Adipocyte (in vitro differentiated cells): ENCODE measurements at regions not wholly inside any gene's neighbourhood (a gene's known extent, or its start where the extent isn't known, plus 50 kb on each side); places are given as distances from the start of the nearest gene placed in this dataset.
"Not testable (repeated sequence)": the region's sequence is repeated elsewhere in the genome, so short reads cannot be mapped to it uniquely, and the experiment has no call there.

Source experiments
- DNase-seq: peaks from one replicate; pipeline ENCODE4 v3.0.0-alpha.2; 2015; ENCODE audit warnings: low read depth
- H3K27me3 ChIP-seq: replicated peaks from 2 replicates; pipeline ENCODE4 v1.7.0; 2013; ENCODE audit warnings: mild to moderate bottlenecking, low read length, moderate library complexity; ENCODE audit not compliant: control insufficient read depth, insufficient read depth
- H3K36me3 ChIP-seq: 2 replicates; pipeline ENCODE4 v1.7.0; 2013; ENCODE audit warnings: low read length, mild to moderate bottlenecking, moderate library complexity; ENCODE audit not compliant: control insufficient read depth, insufficient read depth, severe bottlenecking
- H3K4me1 ChIP-seq: 2 replicates; pipeline ENCODE4 v1.7.0; 2013; ENCODE audit warnings: mild to moderate bottlenecking, low read length, moderate library complexity; ENCODE audit not compliant: control insufficient read depth, insufficient read depth
- H3K4me3 ChIP-seq: 2 replicates; pipeline ENCODE4 v1.7.0; 2013; ENCODE audit warnings: mild to moderate bottlenecking, low read length, moderate library complexity
- H3K9ac ChIP-seq: 2 replicates; pipeline ENCODE4 v1.7.0; 2013; ENCODE audit warnings: mild to moderate bottlenecking, low read length, moderate library complexity
- H3K9me3 ChIP-seq: 2 replicates; pipeline ENCODE4 v1.7.0; 2013; ENCODE audit warnings: mild to moderate bottlenecking, low read length, moderate library complexity; ENCODE audit not compliant: control insufficient read depth

DNA sequence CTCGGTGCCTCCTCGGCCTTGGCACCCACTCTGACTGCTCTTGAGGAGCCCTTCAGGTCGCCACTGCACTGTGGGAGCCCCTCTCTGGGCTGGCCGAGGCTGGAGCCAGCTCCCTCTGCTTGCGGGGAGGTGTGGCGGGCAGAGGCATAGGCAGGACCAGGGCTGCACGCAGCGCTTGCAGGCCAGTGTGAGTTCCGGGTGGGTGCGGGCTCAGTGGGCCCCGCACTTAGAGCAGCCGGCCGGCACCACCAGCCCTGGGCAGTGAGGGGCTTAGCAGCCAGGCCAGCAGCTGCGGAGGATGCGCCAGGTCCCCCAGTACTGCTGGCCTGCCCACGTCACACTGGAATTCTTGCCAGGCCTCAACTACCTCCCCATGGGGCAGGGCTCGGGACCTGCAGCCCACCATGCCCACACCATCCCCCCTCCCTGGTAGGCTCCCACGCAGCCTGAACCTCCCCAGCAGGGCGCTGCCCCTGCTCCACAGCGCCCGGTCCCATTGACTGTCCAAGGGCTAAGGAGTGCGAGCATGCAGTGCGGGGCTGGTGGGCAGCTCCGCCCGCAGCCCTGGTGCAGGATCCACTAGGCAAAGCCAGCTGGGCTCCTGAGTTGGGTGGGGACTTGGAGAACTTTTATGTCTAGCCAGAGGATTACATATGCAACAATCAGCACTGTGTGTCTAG is 602.9 kb upstream of the ST8SIA4 start:
- H3K27me3 ChIP-seq = no peaks in the 10 kb centered on the region

DNA sequence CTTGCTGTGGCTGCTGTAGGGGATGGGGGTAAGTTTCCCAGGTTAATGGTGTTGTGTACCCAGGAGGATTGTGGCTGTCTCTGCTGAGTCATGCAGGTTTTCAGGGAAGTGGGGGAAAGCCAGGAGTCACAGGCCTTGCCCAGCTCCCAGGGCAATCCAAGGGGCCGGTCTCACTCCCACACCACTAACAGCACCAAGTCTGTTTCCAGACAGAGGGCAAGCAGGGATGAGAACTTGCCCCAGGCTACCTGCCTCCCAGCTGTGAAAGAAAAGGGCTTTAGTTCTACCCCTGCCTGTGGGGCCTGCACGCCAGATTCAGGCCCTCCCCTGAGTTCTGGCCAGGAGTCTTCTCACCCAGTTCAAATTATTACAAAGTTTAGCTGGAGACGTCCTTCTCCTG is 579.8 kb upstream of the ST8SIA4 start:
- Histone ChIP-seq H3K9me3 (no peaks in the 10 kb centered on the region), H3K27me3 (no peaks in the 10 kb centered on the region), H3K36me3 (no peaks in the 10 kb centered on the region), H3K4me3 (no peak overlapping the region), H3K9ac (no peak overlapping the region), H3K4me1 (no peaks in the 10 kb centered on the region)
- no peak for DNase-seq

More for the DNA sequence above, 602.9 kb upstream of the ST8SIA4 start:
- H3K4me3 ChIP-seq = no peak overlapping the region
- no peaks in the 10 kb centered on the region for H3K36me3 ChIP-seq
- H3K9me3 ChIP-seq = peaks cover 8% of the 10 kb centered on the region
- H3K4me1 ChIP-seq = no peaks in the 10 kb centered on the region
- no peak for DNase-seq
- H3K9ac ChIP-seq = no peak overlapping the region

DNA sequence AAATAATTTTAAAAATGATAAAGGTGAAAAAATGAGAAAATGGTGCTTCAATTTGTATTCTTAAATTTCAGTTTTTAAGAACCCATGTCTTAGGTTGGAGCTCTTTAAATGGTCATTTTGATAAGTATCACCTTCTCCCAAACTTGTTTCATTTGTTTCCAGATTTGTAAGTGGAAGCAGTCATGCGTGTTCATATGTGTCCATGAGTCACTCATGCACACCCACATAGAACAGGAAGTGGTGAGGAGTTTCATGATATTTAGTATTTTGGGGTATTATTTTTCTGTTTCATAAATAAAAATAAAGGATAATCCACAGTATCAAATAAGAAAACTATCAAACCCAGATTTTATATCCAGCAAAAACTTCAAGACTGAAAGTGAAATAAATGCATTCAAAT is 570.4 kb upstream of the ST8SIA4 start:
- H3K4me1 ChIP-seq = no peaks in the 10 kb centered on the region
- H3K36me3 ChIP-seq = no peaks in the 10 kb centered on the region
- H3K27me3 ChIP-seq = no peaks in the 10 kb centered on the region
- H3K9me3 ChIP-seq = no peaks in the 10 kb centered on the region
- H3K9ac ChIP-seq = no peak overlapping the region
- no peak for DNase-seq
- H3K4me3 ChIP-seq = no peak overlapping the region

DNA sequence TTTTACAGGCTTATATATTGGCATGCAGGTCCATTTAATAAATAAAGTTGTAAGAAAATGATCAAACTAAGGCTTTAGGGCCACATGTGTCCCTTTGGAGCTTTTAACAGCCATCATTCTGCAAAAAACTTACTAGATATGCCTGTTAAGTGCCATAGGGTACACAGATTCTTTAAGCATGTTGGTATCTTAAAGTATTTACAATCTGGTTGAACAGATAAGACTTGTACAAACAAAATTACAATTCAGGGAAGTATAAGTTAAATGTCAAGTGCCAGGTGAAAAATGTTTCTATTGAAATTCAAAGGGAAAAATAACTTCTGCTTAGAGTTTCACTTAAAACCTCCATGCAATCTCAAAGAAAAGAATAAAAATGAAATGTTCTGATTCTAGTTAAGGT is 558.4 kb upstream of the ST8SIA4 start:
- H3K27me3 ChIP-seq = no peaks in the 10 kb centered on the region
- no peak for DNase-seq
- no peaks in the 10 kb centered on the region for H3K9me3 ChIP-seq
- H3K4me1 ChIP-seq = no peaks in the 10 kb centered on the region
- no peak overlapping the region for H3K4me3 ChIP-seq
- no peaks in the 10 kb centered on the region for H3K36me3 ChIP-seq
- no peak overlapping the region for H3K9ac ChIP-seq

DNA sequence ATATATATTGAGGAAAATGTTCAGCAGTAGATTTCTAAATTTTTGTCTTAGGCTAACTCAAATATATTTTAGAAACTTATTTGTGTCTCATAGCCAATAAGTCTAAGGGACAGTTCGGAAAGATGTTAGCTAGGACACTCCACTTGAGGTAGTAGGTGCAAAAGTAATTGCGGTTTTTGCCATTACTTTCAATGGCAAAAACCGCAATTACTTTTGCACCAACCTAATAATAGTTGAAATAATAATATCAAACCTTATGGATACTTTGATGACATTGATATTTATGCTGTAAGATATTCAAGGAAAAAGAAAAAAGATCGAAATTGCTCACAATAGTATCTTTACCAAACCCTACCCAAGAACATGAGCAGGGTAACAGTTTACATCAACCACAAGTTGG is 555.5 kb upstream of the ST8SIA4 start:
- DNase-seq = no peak
- Histone ChIP-seq H3K27me3 (no peaks in the 10 kb centered on the region), H3K9ac (no peak overlapping the region), H3K4me3 (no peak overlapping the region), H3K36me3 (no peaks in the 10 kb centered on the region), H3K9me3 (no peaks in the 10 kb centered on the region), H3K4me1 (peaks cover 12% of the 10 kb centered on the region)

DNA sequence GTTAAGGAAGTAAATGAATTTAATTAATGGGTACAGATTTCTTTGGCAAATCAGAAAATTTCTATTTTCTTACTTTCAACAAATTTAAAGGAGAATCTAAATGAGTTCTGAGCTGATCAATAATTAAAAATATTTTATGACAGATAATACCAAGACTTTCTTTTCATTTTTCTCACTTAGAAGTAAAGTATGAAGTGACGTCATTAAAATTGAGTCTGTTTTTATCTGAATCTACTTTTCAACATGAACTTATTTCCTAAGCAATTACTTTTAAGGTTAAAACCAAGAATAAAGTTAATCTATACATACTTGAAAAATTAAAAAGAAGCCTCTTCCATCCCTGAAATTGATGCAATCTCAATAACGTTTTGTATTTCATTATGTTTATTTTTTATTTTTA is 552.8 kb upstream of the ST8SIA4 start:
- peaks cover 12% of the 10 kb centered on the region for H3K4me1 ChIP-seq
- H3K9me3 ChIP-seq = peaks cover 9% of the 10 kb centered on the region
- no peak overlapping the region for H3K4me3 ChIP-seq
- no peak for DNase-seq
- H3K27me3 ChIP-seq = no peaks in the 10 kb centered on the region
- H3K9ac ChIP-seq = no peak overlapping the region
- H3K36me3 ChIP-seq = no peaks in the 10 kb centered on the region

DNA sequence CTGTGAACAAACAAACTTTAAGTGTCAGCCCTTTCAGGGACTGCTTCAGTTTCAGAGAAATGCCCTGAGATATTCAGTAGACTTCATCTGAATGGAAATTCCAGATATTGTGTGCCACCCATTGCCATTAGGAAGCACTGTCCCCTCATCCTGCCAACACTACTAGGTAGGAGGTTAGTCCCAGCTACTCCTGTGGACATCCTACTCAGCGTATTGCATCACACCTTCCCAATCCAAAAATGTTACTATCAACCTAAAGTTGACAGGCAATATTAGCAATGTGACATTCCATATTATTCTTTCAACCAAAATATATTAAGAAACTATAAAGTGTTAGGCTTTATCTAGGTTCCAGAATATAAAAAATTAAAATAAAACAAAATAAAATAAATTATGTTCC is 552.0 kb upstream of the ST8SIA4 start:
- H3K9me3 ChIP-seq = peaks cover 9% of the 10 kb centered on the region
- no peak overlapping the region for H3K9ac ChIP-seq
- H3K36me3 ChIP-seq = no peaks in the 10 kb centered on the region
- no peak overlapping the region for H3K4me3 ChIP-seq
- H3K27me3 ChIP-seq = no peaks in the 10 kb centered on the region
- DNase-seq = no peak
- peaks cover 12% of the 10 kb centered on the region for H3K4me1 ChIP-seq

DNA sequence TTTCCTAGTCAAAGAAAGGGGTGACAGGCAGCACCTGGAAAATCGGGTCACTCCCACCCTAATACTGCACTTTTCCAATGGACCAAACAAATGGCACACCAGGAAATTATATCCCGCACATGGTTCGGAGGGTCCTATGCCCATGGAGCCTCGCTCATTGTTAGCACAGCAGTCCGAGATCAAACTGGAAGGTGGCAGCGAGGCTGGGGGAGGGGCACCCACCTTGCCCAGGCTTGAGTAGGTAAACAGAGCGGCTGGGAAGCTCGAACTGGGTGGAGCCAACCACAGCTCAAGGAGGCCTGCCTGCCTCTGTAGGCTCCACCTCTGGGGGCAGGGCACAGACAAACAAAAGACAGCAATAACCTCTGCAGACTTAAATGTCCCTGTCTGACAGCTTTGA is 539.2 kb upstream of the ST8SIA4 start:
- H3K9ac ChIP-seq, H3K9me3 ChIP-seq, H3K27me3 ChIP-seq, DNase-seq, H3K36me3 ChIP-seq, H3K4me3 ChIP-seq: not testable (repeated sequence)
- H3K4me1 ChIP-seq = peaks cover 11% of the 10 kb centered on the region

DNA sequence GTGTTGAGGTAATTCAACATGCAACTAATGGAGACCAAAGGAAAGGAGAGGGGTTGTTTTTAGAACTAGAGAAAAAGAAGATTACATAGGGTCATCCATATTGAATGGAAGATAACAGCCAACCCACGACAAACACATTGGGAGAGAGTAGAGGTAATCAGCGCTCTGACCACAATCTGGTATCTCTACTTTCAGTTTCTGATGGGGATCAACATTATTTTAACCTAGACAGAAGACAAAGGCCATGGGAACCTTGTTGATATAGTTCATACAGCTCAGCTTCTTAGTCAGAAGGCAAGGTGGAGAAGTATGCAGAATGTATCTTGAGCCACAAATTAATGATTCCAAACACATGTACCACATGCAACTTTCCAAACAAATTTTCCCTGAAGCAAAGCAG is 537.1 kb upstream of the ST8SIA4 start:
- DNase-seq = no peak
- H3K9ac ChIP-seq = no peak overlapping the region
- H3K9me3 ChIP-seq = no peaks in the 10 kb centered on the region
- H3K4me1 ChIP-seq = peaks cover 25% of the 10 kb centered on the region
- H3K4me3 ChIP-seq = no peak overlapping the region
- no peaks in the 10 kb centered on the region for H3K36me3 ChIP-seq
- no peaks in the 10 kb centered on the region for H3K27me3 ChIP-seq

DNA sequence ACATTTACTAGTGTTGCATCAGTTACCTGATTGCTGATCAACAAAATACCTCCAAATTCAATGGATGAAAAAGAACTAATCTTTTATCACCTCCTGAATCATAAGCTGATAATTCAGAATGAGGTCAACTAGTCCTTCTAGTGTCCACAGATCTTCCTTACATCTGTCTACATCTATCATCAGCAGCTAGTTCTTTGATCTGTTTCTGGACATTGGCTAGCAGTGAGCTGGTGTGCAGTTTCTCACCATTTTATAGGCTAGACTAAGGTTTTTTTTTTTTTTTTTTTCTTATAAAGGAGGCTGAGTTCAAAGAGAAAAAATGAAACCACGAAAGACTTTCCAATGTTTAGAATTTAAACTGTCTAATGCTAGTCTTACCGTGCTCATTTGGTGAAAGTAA is 534.3 kb upstream of the ST8SIA4 start:
- Histone ChIP-seq H3K4me1 (peaks cover 26% of the 10 kb centered on the region), H3K9ac (no peak overlapping the region), H3K4me3 (no peak overlapping the region), H3K27me3 (no peaks in the 10 kb centered on the region), H3K36me3 (no peaks in the 10 kb centered on the region), H3K9me3 (no peaks in the 10 kb centered on the region)
- no peak for DNase-seq

DNA sequence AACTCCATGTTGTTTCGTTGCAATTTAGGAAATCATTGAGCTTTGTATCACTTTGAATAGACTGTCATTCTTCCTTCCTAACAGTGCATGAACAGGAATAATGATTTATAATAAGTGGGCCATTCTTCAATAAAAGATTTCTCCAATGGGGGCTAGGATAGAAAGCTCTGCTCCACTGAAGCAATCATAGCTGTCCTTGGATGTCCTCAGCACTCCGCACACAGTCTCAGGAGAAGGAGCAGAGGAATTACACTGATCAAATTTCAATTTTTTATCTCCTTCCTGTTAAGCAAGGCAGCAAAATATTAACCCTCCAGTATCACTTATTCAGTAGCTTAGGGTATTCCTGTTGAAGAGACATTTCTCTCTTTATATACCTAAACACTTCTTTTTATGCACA is 532.7 kb upstream of the ST8SIA4 start:
- Histone ChIP-seq H3K9ac (peak overlapping the region; percentile 57), H3K36me3 (no peaks in the 10 kb centered on the region), H3K4me3 (peak overlapping the region; percentile 62), H3K27me3 (no peaks in the 10 kb centered on the region), H3K4me1 (peaks cover 26% of the 10 kb centered on the region), H3K9me3 (peaks cover under 1% of the 10 kb centered on the region)
- no peak for DNase-seq

DNA sequence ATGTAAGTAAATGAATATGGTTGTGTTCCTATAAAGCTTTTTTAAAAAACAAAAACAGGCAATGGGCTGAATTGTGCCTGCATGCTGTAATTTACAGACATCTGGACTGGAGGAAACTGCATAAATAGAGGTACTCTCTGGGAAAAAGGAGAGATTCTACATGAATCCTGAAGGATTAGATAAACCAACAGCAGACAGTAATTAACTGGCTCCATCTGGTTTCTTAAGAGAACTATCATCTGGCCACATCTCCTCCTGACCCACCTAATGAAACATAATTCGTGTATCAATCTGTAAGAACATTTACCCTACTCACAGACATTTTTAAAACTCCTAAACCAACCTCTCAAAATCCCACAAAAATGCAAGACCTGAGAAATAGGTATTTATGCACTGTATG is 528.1 kb upstream of the ST8SIA4 start:
- DNase-seq = no peak

More for the DNA sequence above, 528.1 kb upstream of the ST8SIA4 start:
- H3K4me3 ChIP-seq = no peak overlapping the region
- H3K9me3 ChIP-seq = peaks cover 4% of the 10 kb centered on the region
- H3K4me1 ChIP-seq = peaks cover 34% of the 10 kb centered on the region
- H3K9ac ChIP-seq = no peak overlapping the region
- H3K36me3 ChIP-seq = no peaks in the 10 kb centered on the region
- H3K27me3 ChIP-seq = no peaks in the 10 kb centered on the region
